MM.1S (cell line): ENCODE measurements at regions not wholly inside any gene's neighbourhood (a gene's known extent, or its start where the extent isn't known, plus 50 kb on each side); places are given as distances from the start of the nearest gene placed in this dataset.

Source experiments
- CTCF ChIP-seq: fragments of 300-600 bp; sonication (generic); IDR thresholded peaks from 2 replicates; pipeline ENCODE4 v1.5.1; 2016; ENCODE audit warnings: antibody characterized with exemption, low read length, mixed read lengths
- EZH2phosphoT487 ChIP-seq: fragments of 300-600 bp; sonication (generic); IDR thresholded peaks from 2 replicates; pipeline ENCODE4 v1.6.1; 2018; ENCODE audit warnings: antibody characterized with exemption, low read length

GRCh38 chr2:107027810-107028209 is 141.8 kb upstream of the ST6GAL2 start:
- TF ChIP-seq CTCF (no peak), EZH2phosphoT487 (no peak)
